ENCODE measurements at regions not wholly inside any gene's neighbourhood (a gene's known extent, or its start where the extent isn't known, plus 50 kb on each side); places are given as distances from the start of the nearest gene placed in this dataset.

- TF ChIP-seq CTCF (conservative IDR thresholded peaks at IDR 0.05; ENCODE audit: low read depth, low read length) (no peak), RAD21 (IDR thresholded peaks at IDR 0.05; ENCODE audit: low read length) (no peak), MXI1 (IDR thresholded peaks at IDR 0.05; ENCODE audit: borderline replicate concordance, low read depth, low read length) (no peak), POLR2A (IDR thresholded peaks at IDR 0.05; ENCODE audit: low read depth, low read length) (no peak), ELK1 (IDR thresholded peaks at IDR 0.05; ENCODE audit: borderline replicate concordance, low read depth, low read length) (no peak)
Measured at GRCh38 chr13:104137416-104137815, 1071.2 kb upstream of the SLC10A2 start.

Measured in IMR-90 (cell line).